ENCODE measurements at regions not wholly inside any gene's neighbourhood (a gene's known extent, or its start where the extent isn't known, plus 50 kb on each side); places are given as distances from the start of the nearest gene placed in this dataset.

DNA sequence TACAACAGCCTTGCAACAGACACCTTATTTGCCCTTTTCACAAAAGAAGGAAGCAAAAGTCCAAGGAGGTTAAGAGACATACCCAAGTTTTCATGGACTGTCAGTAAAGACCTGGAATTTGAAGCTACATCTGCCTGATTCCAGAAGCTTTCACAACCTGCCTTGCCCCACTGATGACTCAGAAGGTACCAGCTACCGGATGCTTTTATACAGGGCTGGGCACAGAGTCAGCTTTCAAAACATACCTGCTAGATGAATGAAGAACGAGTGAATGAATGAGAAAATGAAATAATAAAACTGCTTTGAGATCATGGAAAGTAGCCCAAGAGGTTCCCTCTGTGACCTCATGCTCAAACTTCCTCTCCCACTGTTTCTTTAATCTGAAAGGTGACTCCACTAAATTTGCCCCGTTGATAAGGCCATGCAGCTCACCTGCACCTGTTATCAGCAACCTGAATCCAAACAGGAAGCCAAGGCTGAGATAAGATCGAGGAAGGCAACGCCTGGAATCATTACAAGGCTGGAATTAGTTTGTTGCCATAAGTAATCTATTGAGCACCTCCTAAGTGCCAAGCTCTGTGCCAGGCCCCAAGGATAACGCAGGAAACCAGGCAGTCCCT, 151.5 kb downstream of the WDR11 start:
- DNase-seq (ENCODE audit: low read depth, low spot score): no peak
- ChIA-PET POLR2A (no interaction called here), CTCF (no interaction called here)
- peaks cover 43% of the 10 kb centered on the region for H3K9me3 ChIP-seq (ENCODE audit: control insufficient read depth, insufficient read depth, low read length)
- TF ChIP-seq CTCF (IDR thresholded peaks at IDR 0.05; ENCODE audit: low read depth, low read length): no peak
- no peaks in the 10 kb centered on the region for H3K27me3 ChIP-seq (ENCODE audit: control insufficient read depth, insufficient read depth, low read length)
- H3K27ac ChIP-seq (ENCODE audit: low read depth, low read length): no peak overlapping the region
- no peak overlapping the region for H3K4me3 ChIP-seq (ENCODE audit: low read depth, low read length)

- ChIA-PET CTCF (no interaction called here), POLR2A (no interaction called here)
- Histone ChIP-seq H3K27me3 (ENCODE audit: control insufficient read depth, insufficient read depth, low read length) (no peaks in the 10 kb centered on the region), H3K27ac (ENCODE audit: low read depth, low read length) (no peak overlapping the region), H3K4me3 (ENCODE audit: low read depth, low read length) (no peak overlapping the region), H3K9me3 (ENCODE audit: control insufficient read depth, insufficient read depth, low read length) (peaks cover 18% of the 10 kb centered on the region)
- no peak for TF ChIP-seq CTCF (IDR thresholded peaks at IDR 0.05; ENCODE audit: low read depth, low read length)
- DNase-seq (ENCODE audit: low read depth, low spot score): no peak
These were observed 154.9 kb downstream of the WDR11 start for GRCh38 chr10:121005948-121006587.

DNA sequence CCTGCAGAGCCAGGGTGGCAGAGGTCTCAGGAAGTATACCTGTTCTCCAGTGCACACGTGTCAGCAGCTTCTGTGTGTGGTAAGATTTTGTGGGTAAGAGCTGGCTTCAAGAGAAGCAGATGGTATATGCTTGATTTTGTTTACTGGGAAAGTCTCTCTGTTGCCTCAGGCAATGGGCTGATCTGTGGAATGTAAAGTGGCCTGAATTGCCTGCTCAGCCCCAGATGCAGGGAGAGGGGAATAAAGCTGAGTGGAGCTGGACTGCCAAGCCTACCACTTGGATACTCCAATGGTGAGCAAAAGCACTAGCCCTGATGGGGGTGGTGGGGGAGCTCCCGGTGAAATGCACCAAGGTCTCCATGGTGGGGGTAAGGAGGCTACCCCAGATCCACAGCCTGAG, 156.1 kb downstream of the WDR11 start:
- peaks cover 14% of the 10 kb centered on the region for H3K9me3 ChIP-seq (ENCODE audit: control insufficient read depth, insufficient read depth, low read length)
- CTCF ChIA-PET: no interaction called here
- POLR2A ChIA-PET: no interaction called here
- no peak for DNase-seq (ENCODE audit: low read depth, low spot score)
- H3K4me3 ChIP-seq (ENCODE audit: low read depth, low read length): no peak overlapping the region
- H3K27me3 ChIP-seq (ENCODE audit: control insufficient read depth, insufficient read depth, low read length): no peaks in the 10 kb centered on the region
- no peak for TF ChIP-seq CTCF (IDR thresholded peaks at IDR 0.05; ENCODE audit: low read depth, low read length)
- H3K27ac ChIP-seq (ENCODE audit: low read depth, low read length): no peak overlapping the region

DNA sequence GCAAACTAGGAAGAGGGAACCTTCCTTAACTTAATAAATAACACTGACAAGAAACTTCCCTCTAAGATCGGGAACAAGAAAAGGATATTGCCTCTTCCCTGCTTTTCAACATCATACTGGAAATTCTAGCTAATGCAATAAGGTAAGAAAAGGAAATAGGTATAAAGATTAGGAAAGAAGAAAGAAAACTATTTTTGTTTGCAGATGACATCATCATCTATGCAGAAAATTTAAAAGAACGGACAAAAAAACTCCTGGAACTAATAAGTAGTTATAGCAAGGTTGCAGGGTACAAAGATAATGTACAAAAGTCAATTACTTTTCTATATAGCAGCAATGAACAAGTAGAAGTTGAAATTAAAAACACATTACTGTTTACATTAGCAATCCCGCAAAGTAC, 164.8 kb downstream of the WDR11 start:
- DNase-seq (ENCODE audit: low read depth, low spot score): no peak
- ChIA-PET CTCF (no interaction called here), POLR2A (no interaction called here)

More for the DNA sequence above, 164.8 kb downstream of the WDR11 start:
- TF ChIP-seq CTCF (IDR thresholded peaks at IDR 0.05; ENCODE audit: low read depth, low read length): no peak
- Histone ChIP-seq H3K27ac (ENCODE audit: low read depth, low read length) (no peak overlapping the region), H3K27me3 (ENCODE audit: control insufficient read depth, insufficient read depth, low read length) (no peaks in the 10 kb centered on the region), H3K4me3 (ENCODE audit: low read depth, low read length) (no peak overlapping the region), H3K9me3 (ENCODE audit: control insufficient read depth, insufficient read depth, low read length) (no peaks in the 10 kb centered on the region)
